G401 (cell line): ENCODE measurements at regions not wholly inside any gene's neighbourhood (a gene's known extent, or its start where the extent isn't known, plus 50 kb on each side); places are given as distances from the start of the nearest gene placed in this dataset.

ENCODE experiments used
- DNase-seq: peaks from one replicate; pipeline ENCODE4 v3.0.0-alpha.2; 2015; ENCODE audit warnings: low spot score
- in situ Hi-C: cut with HindIII; loops from 2 replicates; pipeline ENCODE4 v1.10.0; 2016; ENCODE audit warnings: low sequenced_read_pairs, mixed read lengths

DNA sequence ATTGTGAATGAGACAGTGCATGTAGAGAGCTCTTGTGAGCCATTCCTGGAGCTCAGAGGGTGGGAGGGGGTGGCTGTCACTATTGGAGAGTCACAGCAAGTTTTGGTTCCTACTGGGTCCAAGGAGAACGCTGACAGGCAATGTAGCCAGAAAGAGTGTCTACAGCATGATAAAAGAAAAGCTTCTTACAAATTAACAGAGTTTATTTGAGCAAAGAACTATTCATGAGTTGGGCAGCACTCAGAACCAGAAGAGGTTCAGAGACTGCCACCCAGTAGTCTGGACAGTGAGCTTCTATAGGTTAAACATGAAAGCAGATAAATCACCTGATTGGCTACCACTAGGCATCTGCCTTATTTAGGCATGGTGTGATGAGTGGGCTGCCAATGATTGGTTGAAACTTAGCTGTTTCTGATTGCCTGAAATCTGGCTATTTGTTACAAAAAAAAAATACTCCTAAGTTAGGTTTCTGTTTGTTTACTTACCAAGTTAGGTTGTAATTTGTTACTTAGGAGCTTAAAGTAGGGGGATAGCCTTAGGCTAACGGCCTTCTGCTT lies 473.4 kb downstream of the PREX1 start:
- in situ Hi-C loops: no loop called here
- no peak for DNase-seq

DNA sequence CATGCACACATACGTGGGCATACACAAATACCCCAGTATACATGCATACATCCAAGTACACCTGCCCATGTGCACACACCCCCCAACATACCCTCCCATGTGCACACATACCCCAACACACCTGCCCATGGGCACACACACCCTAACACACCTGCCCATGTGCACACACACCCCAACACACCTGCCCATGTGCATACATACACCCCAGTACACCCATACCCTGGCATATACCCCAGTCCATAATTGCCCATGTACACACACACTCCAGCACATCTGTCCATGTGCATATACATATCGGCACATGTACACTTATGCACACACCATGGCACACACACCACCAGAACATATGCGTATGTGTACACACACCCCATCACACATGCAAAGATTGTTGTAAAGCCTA lies 475.2 kb downstream of the PREX1 start:
- in situ Hi-C loops: no loop called here
- no peak for DNase-seq

DNA sequence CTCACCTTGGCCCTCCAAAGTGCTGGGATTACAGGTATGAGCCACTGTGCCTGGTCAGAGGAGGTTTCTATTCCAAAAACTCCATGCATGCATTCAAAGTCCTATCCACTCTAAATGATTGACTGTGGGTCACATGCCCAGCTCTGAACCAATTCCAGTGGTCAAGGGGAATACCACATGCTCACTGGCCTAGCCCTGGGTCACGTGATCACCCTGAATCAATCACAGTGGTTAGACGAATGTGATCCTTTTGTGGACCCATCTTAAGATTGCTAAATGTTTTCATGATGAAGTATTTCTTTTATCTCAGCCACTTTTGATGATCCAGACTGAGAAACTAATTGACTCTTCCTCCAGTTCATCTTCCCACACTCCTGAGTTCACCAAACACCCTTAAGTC lies 475.8 kb downstream of the PREX1 start:
- in situ Hi-C loops: no loop called here
- no peak for DNase-seq

GRCh38 chr20:48350313-48350988 lies 477.3 kb downstream of the PREX1 start:
- no peak for DNase-seq
- in situ Hi-C loops: no loop called here

DNA sequence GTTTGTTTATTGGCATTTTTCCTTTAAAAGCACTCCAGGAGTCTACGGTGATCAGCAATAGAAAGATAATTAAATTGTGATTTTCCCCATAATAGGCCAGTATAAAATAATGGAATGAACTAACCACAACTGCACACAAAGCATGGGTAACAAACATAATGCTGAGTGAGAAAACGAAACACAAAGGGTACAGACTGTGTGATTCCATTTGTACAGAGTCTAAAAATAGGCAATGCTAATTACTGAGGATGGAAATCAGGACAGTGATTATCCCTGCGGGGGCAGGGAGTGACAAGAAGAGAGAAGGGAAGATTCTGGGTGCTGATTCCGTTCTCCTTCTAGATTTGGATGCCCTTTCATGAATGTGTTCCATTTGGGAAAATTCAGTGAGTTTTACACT lies 478.1 kb downstream of the PREX1 start:
- peak; percentile 19 for DNase-seq
- in situ Hi-C loops: no loop called here

DNA sequence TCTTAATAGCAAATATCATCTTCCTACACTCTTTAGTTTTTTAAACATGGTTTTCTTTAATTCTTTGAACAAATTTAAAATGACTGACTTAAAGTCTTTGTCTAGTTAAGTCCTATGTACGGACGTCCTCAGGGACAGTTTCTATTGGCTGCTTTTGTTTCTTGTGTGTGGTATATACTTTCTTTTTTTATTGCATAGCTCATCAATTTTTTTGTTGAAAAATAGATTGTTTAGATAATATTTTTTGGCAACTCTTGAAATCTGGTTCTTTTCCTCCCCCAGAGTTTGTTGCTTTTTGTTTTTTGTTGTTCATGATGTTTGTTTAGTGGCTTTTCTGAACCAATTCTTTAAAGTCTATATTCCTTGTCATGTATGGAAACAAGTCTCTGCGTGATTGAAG lies 479.8 kb downstream of the PREX1 start:
- in situ Hi-C loops: no loop called here
- no peak for DNase-seq

DNA sequence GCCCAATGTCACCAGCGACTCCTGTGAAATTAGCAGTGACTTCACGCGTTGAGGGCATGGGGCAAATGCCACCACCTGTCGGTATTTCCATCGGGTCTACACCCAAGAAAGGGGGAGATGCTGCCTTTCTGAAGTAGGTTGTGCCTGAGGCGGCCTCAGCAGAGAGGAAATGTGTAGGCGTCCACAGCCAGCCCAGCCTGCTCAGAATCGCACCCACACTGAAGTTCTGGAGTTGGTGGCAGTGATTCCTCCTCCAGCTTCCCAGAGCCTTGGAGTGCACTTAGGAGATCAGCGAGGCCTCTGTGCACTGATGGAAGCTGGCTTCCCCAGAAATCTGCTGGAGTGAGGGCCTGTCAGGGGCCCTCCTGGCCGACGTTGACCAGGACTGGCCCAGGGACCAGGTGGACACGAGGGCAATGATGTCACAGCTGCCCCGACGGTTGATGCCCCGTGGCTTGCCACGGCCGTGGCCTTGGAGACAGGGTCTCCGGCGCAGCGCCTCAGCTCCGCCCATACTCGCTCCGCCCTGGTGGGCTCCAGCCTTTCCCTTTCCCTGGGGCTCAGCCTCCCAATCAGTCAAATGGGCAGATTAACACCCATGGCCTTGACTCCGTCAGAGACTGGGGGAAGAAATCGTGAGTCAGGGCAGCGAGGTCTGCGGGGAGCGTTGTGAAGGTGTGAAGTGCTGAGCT lies 484.8 kb downstream of the PREX1 start:
- in situ Hi-C loops: no loop called here
- DNase-seq: no peak

DNA sequence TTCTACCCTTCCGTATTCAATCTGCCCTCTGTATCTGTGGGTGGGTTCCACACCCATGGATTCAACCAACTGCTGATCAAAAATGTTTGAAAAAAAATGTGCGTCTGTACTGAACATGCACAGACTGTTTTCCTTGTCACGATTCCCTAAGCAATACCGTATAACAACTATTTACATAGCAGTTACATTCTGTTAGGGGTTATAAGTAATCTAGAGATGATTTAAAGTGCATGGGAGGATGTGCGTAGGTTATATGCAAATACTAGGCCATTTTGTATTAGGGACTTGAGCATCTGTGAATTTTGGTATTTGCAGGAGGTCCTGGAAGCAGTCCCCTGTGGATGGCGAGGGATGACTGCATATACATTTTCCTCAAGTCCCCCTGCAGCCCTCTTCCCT lies 486.9 kb downstream of the PREX1 start:
- in situ Hi-C loops: no loop called here
- no peak for DNase-seq

DNA sequence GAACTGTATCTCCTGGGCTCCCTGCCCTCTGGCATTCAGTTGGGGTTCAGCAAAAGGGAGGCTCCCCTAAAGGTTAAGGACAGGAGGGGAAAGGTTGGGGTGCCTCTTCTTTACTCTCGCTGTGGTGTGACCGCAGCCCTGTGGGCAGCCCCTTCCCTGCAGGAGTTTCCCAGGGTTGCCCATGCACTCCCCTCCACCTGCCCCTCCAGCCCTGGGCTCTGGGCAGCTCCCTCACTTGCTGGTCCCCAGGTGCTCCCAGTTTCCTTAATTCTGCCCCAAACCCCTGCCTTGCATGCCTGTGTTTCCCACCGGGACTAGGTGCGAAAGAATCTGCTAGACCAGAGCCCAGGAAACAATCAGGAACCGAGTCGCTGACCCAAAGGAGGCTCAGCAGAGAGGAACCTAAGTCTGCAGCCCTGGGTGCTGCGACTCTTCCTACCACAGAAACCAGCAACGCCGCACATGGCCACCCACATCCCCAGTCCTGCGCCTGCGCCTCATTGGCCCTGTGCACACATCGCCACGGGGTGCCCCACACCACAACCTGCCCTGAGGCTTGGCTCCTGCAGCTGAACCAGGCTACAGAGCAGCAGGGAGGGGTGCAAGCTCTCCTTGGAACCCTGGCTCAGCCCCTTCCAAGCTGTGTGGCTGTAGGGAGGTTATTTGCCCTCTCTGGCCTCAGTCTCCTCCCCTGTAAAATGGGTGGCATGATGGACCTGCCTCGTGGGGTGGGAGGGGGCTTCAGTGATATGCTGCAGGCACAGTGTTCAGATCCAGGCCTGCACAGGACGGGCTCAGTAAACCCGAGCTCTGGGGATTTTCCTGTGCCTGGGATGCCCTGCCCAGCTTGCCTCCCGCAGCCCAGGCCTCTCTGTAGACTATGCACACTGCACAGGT lies 487.6 kb downstream of the PREX1 start:
- no peak for DNase-seq
- in situ Hi-C loops: no loop called here

GRCh38 chr20:48339190-48339985 lies 488.4 kb downstream of the PREX1 start:
- in situ Hi-C loops: no loop called here
- DNase-seq: peak; percentile 61

DNA sequence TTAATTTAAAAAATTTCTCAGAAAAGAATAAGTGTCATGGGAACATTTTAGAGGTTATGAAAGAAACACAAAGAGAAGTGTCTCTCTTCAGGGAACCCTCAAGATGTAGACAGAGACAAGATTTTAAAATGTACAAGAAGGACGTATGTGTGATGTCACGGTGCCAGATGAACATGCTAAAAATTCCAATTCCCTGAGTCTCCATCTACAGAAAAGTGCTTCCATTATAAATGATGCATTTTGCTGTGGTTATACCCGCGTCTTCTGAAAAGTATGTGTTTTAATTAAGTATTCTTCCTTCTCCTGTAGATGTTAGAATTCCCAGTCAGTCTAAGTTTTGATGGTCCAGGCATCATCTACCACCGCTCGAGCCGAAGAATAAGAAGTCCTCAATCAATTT lies 489.1 kb downstream of the PREX1 start:
- in situ Hi-C loops: no loop called here
- no peak for DNase-seq

DNA sequence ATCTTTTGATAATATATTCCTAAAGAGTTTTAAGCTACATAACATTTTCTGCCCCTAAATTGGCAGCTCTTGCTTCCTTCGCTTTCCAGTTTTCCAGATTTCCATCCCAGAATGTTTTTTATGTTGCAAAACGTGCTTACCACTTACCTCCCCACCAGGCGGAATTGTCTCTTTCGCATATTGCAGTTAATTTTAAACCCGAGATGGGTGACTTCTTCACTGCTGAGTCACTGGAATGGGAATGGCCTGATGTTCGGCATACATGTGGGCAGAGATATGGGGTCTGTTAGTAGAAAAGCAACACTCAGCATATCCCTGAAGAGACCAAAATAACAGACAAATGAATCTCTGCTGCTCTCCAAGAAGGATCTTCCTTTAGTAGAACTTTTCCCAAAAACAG lies 491.2 kb downstream of the PREX1 start:
- in situ Hi-C loops: no loop called here
- no peak for DNase-seq

DNA sequence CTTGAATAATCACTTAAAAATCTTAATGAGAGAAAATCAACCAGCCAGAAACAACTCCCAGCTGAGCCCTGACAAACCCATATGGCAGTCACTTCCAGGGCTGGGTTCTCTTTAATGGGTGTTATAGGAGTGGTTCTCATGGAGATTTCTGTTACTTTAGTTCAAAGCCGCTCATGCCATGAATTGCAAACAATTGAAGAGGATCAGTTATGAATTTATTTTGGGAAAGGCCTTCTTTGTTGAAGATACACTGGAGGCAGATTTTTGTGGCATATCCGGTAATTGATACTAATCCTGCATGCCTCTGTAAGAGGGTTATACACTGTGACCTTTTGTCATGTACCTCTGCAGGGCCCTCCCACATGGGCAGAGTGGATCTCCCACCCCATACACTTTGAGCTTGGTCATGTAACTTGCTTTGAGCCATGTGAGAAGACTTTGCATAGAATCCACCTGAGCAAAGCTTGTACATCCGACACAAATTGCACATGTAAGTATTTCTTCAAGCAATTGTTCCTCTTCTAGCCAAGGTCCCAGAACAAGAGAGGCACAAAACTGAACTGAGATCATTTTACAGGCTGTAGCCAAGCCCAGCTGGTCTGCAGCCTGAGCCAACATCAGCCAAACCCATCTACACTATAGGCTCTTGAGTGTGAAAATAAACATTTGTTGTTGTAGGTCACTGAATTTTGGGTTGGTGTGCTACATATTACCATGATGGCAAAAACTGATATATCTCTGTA lies 492.3 kb downstream of the PREX1 start:
- in situ Hi-C loops: no loop called here
- DNase-seq: no peak

GRCh38 chr20:48333707-48334106 lies 494.1 kb downstream of the PREX1 start:
- no peak for DNase-seq
- in situ Hi-C loops: no loop called here

DNA sequence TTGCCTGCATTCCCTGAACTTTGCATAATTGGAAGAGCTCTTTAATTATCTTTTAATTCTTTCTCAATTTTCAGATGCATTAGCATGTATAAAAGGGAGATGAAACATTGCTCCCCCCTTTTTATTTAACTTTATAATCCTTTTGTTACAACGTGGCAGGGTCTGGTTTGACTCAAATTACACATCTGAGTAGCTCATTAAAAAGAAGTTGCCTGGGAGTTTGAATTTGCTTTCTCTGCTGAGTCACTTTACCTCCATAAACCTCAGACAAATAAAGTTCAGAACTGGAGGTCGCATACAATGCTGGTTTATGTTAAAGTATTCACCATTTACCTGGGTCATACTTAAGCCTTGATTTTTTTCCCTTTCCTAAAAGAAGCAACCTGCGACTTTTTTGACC lies 495.2 kb downstream of the PREX1 start:
- no peak for DNase-seq
- in situ Hi-C loops: no loop called here

DNA sequence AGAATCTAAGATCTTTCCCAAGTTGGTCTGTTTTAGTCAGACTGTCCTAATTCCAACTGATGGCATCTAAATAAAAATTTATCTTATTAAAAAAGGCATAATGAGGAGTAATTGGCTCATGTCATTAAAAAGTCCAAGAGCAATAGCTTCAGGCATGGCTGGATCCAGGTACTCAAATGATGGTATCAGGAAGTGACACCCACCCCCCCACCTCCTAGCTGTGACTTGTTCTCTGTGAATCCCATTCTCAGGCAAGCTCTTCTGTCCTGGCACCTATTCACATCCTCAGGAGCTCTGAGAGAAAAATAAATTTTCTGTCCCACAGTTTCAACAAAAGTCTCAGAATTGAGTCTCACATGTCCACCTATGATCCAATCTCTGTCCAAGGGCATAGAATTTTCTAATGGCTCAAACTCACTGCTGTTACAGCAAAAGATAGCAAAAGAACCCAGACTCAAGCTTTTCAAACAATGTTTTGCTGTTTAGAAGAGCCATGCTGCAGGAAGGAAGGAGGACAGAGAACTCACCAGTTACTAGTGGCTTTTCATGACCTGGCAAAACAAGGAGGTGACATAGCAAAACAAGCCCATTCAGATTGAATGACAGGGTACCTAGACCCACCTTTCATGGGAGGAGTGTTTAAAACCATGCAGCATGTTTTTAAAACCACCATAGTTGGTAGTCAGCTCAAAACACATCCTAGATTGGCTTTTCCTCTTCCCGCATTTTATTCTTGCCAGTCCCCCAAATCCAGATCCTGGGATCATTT lies 496.1 kb downstream of the PREX1 start:
- DNase-seq: no peak
- in situ Hi-C loops: no loop called here

DNA sequence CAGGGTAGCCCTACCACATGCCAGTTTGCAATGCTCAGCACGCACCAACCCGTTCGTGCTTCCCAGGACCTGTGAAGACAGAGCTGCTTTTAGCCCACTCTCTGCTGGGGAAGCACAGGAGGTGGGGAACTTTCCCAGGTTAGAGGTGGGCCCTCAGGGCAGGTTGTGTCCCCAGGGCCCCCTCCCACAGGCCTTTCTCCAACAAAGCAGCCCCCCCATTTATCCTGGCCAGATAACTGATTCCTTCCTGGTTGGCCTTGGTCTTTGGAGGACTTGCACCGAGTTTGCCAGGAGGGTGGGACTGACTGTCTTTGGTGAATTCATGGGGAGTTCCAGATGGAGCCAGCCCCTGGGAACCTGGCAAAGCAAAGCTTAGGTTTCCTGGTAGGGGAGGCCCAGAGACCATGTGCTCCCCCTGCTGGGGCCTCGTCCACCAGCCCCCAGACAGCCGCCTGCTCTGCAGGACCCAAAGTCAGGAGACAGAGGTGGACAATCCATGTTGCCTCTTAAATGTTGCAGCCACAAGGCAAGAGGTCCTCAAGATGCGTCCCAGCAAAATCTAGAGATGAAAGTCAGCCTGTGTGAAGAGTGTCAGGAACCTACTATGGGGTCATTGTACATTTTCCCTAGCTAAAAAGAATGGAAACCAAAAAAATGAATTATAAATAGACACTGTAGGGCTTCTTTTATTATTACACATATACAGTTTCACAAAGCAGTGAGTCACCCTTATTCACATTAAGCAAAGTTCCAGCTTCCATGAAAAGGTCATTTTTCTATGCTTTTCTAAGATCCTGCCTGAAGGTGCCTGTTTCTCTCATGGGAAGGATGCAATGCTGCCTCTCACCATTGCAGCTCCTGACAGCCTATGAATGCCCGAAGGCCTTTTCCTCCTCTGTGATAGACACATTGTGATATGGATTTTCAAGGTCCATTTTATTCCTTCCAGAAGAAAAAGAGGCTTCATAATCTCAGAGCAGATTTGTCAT lies 497.8 kb downstream of the PREX1 start:
- in situ Hi-C loops: no loop called here
- DNase-seq: no peak
